Lower leg skin (tissue), 3 donors: ENCODE measurements at regions not wholly inside any gene's neighbourhood (a gene's known extent, or its start where the extent isn't known, plus 50 kb on each side); places are given as distances from the start of the nearest gene placed in this dataset.

Experiments
- CTCF ChIP-seq, 3 donors: fragments of 450-650 bp; IDR thresholded peaks; one replicate each; pipeline ENCODE4 v1.5.1; 2016; ENCODE audit warnings: antibody characterized with exemption in 3 of 3, mild to moderate bottlenecking in 3 of 3, moderate library complexity in 2 of 3
- POLR2A ChIP-seq, 2 donors: fragments of 450-650 bp; IDR thresholded peaks; one replicate each; pipeline ENCODE4 v1.6.1; 2016 to 2017; ENCODE audit warnings: antibody characterized with exemption in 2 of 2, mild to moderate bottlenecking in 1 of 2, moderate library complexity in 1 of 2

- TF ChIP-seq CTCF (IDR thresholded peaks at IDR 0.05): no peak
- TF ChIP-seq POLR2A (IDR thresholded peaks at IDR 0.05): no peak
Measured at GRCh38 chr4:185991770-185992169, 77.2 kb upstream of the TLR3 start.
